GM21619 (cell line): ENCODE measurements at regions not wholly inside any gene's neighbourhood (a gene's known extent, or its start where the extent isn't known, plus 50 kb on each side); places are given as distances from the start of the nearest gene placed in this dataset.

Source experiments
- ATAC-seq: cut with Tn5 transposase; IDR thresholded peaks from one replicate; pipeline ENCODE4 v1.9.1; 2021; ENCODE audit not compliant: unreplicated experiment

DNA sequence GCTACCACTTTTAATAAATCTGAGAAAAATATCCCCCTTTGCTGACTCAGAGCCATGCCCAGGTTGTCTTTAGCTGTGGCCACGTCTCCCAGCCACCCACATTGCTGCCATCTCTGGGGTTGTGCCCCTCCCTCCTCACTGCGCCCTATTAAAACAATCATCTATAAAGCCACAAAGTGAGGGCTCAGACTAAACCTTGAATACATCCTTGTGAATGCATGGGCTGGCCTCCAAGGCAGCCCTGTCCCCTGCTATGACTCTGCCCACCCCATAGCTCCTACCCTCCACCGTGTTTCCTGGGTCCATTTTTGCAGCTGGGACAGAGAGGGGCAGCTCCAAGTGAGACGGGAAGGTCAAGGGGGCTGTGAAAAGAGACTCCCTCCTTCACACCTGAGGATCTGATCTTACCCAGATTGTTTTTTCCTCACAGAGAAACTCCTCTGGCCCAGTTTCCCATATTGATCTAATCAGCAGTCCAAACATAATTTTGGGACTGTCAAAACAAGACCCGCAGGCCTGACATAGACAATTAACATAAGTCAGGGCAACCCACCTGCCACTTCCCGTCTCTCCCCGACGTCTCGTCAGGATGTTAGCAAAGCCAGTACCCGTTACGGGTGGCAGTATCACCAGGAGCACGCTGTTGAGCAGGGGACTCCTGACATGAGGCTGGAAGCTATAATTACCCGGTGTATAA is 199.0 kb downstream of the KATNAL1 start:
- no peak for ATAC-seq

DNA sequence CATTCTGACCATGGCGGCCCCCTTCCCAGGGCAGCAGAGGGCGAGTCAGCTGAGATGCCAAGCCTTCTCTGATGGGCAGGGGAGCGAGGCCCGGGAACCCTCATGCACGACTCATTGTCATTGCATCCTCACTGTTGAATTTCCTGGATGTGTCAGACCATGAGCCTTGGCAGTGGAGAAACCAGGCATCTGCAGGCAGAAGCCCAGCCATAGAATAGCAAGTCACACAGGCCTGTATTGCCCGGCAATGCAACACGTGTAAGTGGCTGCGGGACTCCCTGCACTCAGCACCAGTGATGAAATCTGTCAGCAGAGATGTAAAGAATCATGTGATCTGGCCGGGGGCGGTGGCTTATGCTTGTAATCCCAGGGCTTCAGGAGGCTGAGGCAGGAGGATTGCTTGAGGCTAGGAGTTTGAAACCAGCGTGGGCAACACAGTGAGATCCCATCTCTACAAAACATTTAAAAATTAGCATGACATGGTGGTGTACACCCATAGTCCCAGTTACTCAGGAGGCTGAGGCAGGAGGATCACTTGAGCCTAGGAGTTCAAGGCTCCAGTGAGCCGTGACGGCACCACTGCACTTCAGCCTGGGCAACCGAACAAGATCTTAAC is 199.7 kb downstream of the KATNAL1 start:
- ATAC-seq = no peak

DNA sequence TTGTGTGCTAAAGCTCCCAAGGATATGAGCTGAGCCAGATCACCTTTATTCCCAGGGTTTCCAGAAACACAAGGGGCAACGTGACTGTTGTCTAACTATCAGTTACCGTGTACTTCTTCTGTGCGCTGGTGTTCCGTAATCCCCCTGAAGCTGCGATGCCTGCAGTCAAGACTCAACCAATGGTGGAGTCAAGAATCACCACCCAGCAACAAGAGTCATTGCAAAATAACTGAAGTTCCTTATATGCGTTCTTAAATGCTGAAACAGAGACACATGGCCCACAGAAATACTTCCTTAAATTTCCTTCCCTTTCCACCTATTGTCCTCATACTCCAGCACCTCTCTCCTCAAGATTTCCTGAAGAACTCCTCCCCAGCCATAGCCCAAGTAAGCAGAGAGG is 200.2 kb downstream of the KATNAL1 start:
- no peak for ATAC-seq

DNA sequence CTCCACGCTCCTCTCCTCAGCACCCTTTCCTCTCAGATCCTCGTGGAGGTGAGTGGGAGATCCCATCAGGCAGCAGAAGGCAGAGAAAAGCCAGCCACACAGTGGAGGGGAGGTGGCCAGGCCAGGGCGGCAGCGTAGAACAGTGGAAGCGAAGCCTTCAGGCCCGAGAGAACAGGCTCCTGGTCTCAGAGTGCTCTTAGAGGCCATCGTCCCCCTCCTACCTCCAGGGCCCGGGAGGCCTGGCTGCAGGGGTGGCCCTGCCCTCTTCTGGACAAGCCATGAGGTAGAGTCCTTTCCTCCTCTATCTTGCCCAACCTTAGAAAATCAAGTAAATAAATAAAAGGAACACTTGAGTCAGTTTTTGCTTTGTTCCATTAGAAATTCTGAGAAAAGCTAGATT is 202.0 kb downstream of the KATNAL1 start:
- ATAC-seq = no peak

DNA sequence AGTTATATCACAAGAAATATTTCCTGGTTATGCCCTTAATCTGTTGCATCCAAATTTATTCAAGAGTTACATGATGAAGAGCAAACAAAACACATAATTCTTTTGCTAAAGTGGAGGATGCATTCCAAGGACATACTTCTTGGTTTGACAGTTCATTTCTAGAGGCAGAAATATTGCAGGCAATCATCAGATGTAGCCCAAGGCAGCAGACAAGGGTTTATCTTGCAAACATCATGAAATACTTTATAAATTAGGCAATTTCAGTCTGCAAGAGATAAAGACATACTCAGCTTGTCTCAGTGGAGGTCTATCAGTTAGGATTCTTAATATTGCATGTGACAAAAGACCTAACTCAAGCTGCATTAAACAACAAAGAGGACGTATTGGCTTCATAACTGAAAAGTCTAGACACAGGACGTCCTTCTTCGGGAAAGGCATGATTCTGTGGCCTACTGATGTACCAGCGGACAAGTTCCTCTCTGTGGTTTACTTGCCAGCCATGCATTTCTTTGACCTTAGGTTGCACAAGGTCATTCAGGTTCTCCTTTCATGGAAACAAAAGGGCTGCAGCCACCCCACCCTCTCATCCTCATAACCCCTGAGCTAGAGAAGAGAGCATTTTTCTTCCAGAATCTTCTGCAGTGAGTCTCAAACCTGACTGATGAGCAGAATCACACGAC is 204.1 kb downstream of the KATNAL1 start:
- ATAC-seq = no peak

DNA sequence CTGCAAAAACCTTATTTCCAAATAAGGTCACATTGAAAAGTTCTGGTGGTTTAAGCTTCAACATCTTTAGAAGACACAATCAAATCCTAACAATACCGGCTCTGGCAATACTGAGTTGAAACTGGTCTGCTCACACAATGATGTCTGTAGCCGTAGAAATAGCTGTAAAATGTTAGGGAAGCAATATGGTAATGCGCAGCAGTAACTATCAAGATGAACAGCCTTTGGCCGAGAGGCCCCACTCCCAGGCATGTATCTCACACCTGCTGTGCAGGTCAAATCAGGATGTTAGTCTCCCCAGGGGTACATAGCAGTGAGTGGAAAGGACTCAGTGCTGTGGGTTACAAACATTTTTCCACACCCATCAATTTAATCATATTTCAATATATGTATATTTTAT is 207.1 kb downstream of the KATNAL1 start:
- ATAC-seq = no peak

DNA sequence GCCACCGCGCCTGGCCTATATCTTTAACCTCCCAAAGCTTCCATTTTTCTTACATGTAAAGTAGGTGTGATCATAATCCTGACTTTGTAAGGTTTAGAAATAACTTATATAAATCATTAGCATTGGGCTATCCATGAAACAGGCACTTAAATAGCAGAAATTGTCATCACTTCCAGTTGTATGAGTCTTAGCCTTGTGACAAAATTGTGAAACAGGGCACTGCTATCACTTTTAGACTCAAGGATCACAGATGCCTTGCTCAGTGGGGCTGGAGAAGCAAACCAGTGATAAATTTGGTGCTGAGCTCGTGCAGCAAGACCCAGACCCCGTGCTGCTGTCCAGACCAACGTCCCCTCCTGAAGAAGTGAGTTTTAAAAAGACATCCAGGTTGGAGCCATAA is 209.7 kb downstream of the KATNAL1 start:
- ATAC-seq = no peak

DNA sequence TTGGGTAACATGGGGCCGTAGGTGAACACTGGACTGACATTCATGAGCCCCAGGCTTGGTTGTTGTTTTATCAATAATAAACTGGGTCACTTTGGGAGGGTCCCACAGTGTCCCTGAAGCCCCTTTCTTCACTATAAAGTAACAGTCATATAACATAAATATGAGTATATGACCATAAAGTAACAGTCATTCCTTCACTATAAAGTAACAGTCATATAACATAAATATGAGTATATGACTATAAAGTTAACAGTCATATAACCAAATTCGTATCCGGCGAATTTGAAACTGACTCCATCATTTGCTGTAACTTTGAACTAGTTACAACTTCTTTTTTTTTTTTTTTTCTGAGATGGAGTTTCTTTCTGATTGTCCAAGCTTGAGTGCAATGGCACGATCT is 210.3 kb downstream of the KATNAL1 start:
- no peak for ATAC-seq

DNA sequence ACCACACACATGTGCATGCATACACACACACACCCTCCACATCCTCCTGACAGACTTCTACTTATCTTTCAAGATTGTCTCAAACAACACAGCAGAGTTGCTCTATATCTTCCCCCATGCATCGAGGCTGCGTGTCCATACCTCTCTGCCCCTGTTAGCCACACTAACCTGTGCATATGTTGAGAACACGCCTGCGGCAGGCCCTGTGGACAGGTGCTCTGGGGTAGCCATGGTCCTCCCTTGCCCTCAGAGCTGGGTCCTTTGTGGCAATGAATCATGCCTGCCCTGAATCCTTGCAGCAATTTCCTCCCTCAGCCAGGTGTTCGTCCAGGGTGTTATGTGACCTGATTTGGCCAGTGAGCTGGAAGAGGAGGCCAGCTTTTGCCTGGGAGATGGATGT is 213.3 kb downstream of the KATNAL1 start:
- ATAC-seq = no peak

DNA sequence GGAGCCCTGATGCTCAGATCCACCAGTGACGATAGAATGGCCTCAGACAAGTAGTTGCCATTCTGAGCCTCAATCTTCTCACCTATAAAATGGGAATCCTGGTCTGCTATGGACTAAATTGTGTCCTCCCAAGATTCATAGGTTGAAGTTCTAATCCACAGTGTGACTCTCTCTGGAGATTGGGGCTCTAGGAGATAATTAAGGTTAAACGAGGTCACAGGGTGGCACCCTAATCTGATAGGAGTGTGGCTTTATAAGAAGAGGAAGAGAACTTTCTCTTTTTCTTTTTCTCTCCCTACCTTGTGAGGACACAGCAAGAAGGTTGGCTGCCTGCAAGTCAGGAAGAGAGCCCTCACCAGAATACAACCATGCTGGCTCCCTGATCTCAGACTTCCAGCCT is 214.1 kb downstream of the KATNAL1 start:
- no peak for ATAC-seq

DNA sequence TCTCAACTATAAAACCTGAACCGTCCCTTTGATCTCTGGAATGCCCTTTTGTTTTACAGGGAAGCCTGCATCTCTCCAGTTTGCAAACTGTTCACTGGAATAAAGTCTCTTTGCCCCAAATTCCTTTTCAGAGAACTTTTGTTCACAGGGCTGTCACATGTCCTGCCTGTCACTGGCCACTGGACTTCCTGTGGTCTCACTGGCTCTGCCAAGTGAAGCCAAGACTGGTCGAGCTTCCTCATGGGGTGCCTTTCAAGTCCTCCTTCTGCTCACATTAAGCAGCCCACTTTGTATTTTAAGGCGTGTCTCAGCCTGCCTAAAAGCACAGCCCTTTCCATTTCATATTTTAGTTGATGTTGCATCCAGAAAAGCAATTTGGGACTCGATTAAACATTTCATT is 215.7 kb downstream of the KATNAL1 start:
- ATAC-seq = no peak

DNA sequence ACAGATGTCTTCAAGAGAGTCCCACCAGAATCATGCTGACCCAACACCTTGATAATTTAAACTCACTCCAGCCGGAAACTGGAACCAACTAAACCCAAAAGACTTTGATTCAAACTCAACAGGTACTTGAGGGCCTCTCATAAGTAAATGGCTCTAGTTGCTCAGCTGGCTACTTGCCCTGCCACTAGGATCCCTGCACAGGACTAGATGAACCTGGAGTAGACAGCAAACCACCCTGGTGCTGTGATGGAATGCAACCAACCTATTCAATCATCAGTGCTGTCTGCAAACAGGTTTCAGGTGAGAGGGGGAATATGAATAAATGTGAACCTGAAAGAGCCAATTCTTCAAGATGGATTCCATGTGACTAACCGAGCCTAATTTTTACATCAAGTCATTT is 216.3 kb downstream of the KATNAL1 start:
- no peak for ATAC-seq

DNA sequence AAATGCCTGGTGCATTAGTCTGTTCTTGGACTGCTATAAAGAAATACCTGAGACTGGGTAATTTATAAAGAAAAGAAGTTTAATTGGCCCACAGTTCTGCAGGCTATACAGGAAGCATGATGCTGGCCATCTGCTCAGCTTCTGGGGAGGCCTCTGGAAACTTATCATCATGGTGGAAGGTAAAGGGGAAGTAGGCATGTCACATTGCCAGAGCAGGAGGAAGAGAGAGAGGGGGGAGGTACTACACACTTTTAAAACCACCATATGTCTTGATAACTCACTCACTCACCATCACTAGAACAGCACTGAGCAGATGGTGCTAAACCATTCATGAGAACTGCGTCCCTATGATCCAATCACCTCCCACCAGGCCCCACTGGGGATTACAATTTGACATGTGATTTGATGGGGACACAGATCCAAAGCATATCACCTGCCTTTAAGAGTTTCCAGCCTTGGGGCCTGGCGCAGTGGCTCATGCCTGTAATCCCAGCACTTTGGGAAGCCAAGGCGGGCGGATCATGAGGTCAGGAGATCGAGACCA is 219.0 kb downstream of the KATNAL1 start:
- ATAC-seq = no peak

DNA sequence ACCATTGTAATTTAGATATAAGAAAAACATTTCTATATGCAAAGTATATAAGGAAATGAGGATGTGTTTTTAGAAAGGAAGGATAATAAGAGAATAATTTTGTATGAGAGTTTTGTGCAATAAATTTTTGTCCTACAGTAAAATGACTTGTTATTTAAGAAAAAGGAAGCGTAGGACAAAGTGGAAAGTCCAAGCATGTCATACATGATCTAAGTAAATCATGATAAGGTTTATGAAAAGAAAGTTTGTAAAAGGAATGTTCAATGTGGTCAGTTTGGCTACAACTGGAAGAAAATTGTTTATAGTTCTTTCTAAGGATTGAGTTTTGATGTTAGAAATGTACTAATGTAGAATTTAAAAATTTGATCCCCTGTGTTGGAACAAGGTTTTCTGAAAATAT is 222.3 kb downstream of the KATNAL1 start:
- ATAC-seq = no peak

DNA sequence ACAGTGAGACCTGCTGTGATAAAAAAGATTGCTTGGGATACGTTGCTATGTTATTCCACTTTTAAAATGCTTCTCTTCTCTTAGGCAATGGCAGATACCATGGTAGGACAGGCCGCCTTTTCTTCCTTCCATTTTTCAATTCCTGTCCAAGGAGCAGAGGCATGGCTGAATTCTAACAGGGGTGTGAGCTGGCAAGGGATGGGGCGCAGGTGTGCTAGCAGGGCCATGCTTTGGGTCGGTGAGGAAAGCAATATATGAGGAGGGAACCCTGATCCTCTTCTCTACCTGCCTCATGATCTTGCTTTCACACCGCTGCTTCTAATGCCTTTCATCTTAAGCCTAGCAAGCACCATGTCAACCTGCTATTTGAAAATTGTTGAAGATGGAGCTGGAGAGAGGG is 225.0 kb downstream of the KATNAL1 start:
- ATAC-seq = no peak

DNA sequence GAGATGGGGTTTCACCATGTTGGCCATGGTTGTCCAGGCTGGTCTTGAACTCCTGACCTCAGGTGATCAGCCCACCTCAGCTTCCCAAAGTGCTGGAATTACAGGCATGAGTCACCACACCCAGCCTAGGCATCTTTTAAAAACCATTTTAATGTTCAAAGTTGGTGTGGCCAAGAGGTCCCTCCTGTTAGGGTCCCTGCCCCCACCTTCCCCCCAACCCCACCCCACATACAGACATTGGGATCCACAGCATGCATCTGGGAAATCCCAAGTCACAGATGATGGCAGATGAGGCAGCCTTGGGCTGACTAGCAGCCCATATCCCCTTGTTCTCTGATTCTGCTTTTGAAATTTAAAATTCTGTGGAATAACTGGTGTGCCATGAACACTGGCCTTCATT is 226.0 kb downstream of the KATNAL1 start:
- ATAC-seq = no peak

DNA sequence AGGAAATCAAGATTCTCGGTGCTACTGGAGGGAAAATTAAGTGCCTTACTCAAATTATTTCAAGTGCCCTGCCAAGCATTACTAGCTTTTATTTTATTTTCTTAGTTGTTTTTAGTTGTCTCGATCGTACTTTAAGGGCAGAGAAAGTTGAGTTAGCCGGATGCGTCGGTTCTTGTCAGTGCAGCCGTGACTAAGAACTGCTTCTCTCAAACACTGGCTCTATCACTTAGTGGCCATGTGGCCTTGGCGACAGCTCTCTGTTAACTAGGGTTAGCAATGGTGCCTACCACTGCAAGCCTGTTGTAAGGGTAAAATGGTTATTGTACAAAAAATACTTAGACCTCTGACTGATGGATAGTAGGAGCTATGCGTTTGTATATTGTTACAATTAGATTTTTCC is 227.8 kb downstream of the KATNAL1 start:
- ATAC-seq = no peak

DNA sequence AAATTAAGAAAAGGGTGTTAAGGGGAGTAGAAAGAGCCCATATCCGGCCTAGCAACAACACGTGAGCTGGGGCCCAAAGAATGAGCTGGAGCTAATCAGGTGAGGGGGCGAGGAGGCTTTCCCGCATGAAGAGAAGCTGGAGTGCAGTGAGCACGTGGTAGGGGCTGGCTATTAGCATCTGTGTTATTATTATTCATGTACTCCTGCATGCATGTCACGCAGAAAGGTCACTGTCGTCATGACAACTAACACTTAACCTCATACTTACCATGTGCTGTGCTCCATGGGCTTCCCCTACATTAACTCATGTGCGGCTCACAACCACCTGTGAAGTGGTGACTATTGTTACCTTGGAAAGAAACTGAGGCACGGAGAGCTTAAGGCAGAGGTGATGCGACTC is 227.6 kb upstream of the UBL3 start:
- ATAC-seq = no peak

DNA sequence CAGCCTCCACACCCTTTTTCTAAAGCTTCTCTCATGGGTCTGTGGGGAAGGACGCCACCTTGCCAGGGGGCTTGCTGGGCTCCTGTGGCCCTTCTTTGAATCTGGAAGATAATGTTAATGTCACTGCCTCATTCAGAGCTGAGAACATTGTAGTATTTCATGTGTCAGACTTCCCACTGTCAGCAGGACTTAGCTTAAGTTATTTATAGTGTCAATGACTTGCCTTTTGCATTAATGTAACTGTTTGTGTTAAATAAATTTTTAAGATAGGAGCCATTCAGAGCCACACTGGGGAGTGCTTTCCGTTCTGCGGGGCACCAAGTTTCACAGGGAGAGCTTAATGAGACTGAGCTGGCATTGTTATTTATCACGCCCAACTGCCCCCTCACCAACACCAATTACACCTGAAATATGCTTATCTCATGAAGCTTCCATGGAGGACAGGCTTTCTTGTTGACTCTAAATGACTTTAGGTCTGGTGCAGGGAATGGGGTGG is 226.9 kb upstream of the UBL3 start:
- ATAC-seq = no peak

DNA sequence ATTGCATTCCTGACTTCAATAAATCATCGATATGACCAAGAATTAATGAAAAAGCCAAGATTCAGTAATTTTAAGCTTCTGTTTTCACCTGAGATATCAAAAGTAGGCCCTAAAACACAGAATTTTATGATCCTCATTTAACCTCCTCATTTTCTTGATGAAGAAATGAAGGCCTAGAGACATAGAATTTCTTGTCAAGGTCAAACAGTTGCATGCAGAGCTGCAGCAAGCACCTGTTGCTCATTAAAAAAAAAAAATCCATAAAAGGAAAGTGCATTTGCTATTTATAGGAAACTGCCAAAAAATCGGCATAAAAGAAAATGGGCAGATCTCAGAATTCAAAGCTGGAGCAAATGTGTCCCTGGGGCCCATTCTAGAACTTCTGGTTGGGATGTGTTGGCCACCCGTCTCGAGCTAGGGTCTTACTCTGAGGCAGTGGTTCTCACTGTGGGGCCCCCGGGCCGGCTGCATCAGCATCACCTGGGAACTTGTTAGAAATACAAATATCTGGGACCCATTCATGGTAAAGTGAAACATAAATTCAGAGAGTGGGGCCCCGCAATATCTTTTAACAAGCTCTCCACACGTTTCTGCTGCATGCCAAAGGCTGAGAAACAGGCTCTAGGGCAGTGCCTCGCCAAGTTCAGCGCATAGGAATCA is 224.7 kb upstream of the UBL3 start:
- ATAC-seq = no peak

DNA sequence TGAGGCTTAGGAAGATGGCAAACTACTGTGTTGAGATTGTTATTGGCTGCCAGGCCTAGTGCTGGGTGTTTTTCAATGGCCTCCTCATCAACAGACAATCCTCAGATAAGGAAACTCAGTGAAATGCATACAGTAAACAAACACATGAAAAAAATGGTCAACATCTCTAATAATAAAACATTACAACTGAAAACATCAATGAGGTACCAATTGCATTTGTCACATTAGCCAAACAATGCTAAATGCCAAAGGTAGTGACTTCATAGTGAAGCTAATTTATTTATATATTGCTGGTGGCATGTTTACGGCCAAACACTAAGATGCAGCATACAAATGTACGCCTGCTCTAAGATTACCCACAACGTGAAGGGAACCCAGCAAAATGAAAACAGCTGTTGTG is 224.0 kb upstream of the UBL3 start:
- ATAC-seq = no peak

DNA sequence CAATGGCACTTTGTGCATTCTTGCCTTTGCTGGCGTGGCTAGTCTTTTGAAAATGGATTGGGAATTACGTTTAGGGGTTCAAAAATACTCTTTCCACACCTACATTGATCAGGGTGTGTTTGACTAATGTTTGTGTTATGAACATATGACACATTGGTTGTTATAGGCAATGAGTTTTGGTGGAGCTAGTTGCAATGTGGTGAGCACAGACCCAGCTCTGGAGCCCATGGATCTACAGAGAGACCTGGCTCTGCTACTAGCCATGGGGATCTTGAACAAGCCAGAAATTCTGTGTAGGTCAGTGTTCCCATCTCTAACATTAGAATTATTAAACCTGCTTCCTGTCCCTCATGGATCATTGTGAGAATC is 222.4 kb upstream of the UBL3 start:
- ATAC-seq = no peak
